ENCODE measurements at regions not wholly inside any gene's neighbourhood (a gene's known extent, or its start where the extent isn't known, plus 50 kb on each side); places are given as distances from the start of the nearest gene placed in this dataset.
"Not testable (repeated sequence)": the region's sequence is repeated elsewhere in the genome, so short reads cannot be mapped to it uniquely, and the experiment has no call there.

DNA sequence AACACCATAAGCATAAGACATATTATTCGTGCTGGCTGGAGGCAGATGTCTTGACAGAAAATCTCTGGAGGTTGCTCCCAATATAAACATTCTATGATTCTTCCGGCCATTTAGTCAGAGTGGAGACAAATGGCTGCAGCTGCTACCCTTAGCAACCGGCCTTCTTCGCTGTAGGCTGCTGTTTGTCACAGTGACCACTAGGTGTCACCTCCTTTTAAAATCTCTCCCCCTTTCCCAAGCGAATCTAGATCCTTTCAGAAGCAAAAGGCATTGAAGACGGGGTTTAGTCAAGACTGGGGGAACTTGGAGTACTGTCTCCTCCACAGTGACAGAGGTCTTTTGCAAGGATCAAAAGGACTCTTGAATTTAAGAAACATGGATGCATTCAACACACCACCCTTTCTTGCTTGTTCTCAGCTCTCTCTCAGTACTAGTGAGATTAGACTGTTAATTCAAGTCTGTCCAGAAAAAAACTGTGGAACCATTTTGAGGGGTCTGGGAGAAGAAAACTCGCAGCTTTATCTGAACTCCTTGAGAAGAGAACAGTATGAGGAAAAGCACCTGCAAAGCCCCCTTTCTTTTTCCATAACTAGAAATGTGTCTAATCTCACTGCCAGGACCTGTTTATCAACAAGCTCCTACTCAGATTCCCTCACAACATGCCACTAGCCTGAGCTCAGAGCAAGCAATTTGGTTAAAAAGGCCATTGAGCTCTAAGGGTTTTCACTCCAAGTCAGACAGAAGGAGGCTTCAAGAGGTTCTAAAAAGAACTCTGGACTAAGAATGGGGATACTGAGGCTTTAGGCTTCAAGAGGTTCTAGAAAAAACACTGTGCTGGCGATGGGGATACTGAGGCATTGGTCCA is 408.3 kb upstream of the PLXNA2 start:
- peak; percentile 96 for FAIRE-seq

DNA sequence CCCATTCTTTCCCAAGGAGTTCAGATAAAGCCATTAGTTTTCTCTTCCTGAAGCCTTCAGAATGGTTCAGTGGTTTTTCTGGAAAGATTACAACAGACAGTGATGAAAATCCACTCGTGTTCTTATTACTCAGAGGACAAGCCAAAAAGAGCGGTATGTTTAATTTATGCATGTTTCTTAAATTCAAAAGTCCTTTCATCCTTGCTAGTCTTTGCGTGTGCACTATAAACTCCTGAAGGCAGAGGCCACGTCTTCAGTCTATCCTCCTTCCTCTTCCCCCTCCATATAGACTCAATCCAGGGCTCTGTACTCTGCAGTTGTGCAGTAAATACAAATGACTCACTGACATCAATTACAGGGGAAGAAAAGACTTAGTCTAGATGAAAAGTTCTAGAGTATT is 409.2 kb upstream of the PLXNA2 start:
- no peak for FAIRE-seq

DNA sequence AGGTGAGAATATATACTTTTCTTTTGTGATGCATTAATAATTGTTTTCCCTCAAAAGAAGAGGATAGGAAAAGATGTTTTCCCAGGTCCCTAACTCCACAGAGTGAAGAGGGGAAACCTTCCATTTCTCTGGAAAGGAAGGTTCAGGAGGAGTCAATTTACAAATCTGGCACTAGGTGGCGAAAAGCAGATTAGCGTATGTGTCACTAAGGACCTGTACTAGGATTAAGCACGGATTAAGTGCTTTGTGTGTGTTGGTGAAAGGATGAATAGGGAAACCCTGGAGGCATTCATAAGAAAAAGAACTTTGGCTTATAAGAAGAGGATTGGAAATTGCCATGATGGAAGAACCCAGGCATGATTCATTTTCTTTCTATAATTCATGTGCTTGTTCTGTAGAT is 410.1 kb upstream of the PLXNA2 start:
- peak; percentile 5 for FAIRE-seq

DNA sequence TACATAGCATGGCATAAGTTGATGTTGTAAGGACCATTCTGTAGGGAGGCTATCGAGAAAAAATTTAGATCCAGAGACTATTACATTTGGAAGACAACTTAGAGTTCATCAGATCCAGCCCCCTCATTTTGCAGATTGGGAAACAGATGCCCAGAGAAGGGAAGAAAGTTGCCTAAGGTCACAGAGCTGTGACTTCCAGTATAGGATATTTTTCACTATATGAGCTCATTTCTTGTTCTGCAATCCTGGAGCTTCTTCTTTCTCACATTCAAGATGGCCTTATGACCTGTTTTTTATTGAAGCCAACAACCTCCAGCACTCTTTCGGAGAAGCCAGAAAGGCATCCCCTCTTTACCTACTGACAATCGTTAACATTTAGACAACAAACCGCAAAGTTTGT is 421.8 kb upstream of the PLXNA2 start:
- no peak for FAIRE-seq

DNA sequence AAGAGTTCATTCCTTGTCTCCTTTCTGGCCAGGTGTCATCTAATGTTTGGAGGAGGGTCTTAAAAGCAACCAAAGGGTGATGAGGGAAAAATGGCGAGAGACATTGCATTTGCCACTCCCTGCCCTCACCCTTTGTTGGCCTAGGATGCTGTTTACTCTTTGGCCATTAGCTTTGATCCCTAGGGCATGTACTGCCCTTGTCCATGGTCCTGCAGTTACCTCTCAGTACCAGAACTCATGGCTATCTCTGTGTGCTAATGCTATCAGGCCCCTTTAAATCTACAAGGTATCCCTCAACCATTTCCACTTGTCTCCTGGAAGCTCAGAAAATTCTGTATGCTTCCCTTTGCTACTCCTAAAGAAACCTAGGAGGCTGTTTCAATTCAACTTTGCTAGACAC is 424.8 kb upstream of the PLXNA2 start:
- FAIRE-seq: no peak

DNA sequence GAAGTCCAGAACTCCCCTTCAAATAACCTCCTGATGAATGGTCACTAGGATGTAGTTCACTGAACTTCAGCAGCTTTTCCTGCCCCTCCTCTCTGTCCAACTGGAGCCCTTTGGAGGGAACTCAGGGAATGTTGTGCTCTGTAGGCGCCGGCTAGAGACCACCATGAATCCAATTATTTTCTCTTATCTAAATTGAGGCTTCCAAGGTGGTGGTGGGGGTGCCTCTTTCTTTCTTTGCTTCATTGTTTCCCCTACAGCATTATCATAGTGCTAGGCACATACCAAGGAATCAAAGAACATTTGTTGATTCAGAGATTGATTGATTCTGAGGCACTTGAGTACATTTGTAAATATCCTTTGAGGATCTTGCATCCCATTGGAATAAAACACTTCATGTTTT is 426.6 kb upstream of the PLXNA2 start:
- FAIRE-seq: no peak

DNA sequence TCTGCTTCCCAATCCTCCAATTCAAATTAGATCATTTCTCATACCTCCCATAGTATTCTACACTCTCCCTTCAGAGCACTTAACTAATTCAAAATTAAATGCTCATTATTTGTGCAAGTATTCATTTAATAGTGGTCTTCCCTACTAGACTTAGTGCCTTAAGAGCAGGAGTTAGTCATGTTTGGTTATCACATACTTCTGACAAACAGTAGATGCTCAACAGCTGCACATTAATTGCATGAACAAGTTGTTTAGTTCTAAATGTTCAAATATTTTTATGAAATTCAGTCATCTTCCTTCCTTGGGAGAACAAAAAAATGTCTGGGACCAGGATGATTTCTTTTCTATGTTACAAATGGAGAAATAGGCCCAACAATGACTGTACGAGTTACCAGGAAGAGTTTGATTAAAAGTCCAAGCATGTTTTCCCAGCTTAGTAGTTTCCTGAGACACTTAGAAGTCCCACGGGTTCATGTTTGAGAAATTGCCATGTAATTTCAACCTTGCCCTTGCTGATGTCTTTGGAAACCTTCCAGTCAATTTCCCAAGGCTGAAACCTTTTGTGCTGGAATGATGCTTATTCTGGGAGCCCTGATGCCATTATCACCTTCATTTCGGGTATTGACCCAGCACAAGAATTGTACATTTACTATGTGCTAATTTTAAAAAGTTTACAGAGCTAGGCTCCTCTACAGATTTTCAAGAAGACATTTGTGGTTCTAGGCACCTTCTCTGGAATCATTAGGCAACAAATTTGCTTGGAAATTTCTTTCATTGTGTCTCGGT is 437.9 kb upstream of the PLXNA2 start:
- no peak for FAIRE-seq

DNA sequence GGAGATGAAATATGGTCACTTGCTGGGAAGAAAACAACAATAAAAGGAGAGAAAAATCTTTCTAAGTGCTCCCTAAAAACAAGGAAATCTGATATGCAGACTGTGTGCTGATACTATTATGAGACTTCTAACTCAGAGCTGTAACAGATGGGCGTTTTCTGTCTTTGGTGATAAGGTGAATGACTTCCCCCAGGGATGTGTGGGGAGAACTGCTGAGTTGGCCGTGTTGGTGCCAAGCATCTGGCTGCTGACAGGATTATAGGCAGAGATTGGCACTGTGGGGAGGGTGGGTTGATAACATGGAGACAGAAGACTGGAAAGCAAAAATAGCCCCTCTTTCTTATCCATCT is 438.5 kb upstream of the PLXNA2 start:
- FAIRE-seq: no peak

DNA sequence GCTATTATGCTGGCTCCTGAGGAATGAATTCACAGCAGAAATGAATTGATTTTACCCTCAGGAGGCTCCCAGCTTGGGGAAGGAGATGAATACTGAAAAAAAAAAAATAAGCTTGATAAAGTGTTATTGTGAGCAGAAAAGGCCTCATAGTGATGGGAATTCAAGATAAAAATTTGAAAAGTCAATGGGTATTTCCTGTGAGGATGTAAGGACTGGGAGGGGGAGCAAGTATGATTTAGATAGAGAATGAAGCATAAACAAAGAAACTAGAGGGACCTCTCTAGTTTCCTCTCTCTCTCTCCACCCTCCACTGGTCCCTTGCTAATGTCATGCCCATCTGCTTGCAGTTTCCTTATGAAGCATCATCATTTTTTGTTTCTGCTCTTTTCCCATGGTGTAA is 439.0 kb upstream of the PLXNA2 start:
- FAIRE-seq: no peak

DNA sequence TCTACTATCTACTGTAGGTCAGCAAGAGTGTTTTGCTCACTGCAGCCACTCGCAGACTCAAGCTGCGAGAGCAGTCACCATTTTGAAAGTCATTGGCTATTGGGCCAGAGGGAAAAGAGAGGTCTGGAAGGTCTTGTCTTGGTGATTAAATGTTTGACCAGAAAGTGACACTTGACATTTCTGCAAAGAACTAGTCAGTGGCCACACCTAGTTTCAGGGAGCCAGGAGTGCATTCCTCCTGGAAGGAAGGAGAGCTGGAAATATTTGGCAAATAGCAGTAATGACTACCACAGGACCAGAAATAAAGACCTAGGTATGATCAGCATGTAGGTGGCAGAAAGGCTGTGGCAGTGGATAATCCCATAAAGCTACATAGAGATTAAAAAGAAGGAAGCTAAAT is 440.0 kb upstream of the PLXNA2 start:
- FAIRE-seq: no peak

DNA sequence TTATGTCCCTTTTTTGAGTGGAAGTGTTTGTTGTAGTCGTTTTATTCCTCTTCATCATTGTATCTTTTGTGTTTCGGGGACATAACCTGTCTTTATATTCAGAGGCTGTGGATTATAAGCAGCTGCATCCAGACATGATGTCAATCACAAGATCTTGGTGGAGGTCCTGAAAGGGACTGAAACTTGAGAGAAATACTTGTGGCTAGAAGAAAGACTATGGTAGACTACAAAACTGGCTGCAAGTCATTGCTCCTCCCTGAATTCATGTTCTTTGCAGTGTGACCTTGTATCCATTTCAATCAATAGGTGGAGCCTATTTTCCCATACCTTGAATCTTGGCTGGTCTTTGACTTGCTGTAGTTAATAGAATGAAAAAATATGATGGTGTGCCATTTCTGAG is 442.4 kb upstream of the PLXNA2 start:
- FAIRE-seq: no peak

DNA sequence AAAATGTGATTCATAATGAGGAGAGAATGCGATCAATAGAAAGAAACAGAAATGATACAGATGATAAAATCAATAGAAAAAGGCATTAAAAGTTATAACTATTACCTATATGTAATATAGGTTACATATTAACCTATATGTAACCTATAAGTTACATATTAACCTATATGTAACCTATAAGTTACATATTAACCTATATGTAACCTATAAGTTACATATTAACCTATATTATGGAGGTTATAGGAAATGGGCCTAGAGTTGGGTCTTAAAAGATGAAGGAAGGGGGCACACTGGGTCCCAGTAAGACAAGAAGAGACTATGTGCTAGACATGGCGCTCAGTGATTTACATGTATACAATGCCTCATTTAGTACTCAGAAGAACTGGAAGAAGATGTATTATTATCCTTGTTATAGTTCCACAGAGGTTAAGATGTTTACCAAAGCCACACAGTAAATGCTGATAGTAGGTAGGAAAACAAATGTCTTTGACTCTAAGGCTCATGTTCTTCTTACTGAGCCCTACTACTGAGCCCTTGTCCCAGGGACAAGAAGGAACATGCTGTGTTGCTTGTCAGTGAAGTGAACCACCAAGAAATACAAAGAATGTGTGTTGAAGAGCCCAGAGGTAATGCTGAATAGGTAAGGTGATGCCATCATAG is 444.6 kb upstream of the PLXNA2 start:
- FAIRE-seq: peak; percentile 24

DNA sequence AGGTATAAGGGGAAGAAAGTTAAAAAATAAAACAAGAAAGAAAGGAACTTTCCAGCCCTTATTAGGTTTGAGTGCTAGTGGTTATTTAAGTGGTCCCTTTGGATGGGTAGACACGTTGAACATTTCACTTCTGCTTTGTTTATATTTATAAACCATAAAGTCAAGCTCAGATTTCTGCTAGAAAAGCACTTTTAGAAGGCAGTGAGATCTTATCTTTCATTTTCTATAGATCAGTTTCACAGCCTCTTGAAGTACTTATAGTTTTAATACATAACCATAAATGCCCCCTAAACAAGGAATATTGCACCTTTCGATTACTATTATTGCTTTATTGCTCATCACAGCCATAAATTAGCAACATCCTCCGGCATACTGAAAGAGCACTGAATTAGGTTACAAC is 446.8 kb upstream of the PLXNA2 start:
- FAIRE-seq: no peak

DNA sequence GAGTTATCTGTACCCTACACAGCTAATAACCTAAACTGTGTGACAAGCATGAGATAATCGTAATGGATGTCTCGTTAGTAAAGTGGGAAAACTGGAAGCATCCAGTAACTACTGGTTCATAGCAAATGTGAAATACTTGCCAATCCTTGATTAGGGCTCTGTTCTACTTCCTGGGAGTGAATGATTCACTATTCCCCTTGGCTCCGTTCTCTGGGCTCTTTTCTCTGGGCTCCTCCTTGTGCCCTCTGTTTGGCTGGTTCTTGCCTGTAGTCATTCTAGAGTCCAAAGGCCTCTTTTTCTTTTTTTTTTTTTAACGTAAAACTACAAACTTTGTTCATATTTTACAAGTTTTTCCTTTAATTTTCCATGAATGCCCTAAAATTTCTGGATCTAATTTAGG is 465.8 kb upstream of the PLXNA2 start:
- FAIRE-seq: no peak

DNA sequence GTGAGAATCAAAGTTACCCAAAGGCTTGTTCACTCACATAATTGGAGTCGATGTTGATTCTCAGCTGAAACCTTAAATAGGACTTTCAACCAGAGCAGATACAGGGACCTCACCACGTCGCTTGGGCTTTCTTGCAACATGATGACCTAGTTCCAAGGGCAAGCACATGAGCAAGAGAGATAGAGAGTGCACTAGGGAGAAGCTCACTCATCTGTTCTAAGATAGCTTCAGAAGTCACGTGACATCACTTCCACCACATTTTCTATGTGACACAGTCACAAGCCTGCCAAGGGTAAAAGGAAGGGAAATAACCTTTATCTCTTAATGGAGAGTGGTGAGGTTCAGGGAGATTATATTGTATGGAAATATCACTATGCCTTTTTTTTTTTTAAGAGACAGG is 470.1 kb upstream of the PLXNA2 start:
- no peak for FAIRE-seq

DNA sequence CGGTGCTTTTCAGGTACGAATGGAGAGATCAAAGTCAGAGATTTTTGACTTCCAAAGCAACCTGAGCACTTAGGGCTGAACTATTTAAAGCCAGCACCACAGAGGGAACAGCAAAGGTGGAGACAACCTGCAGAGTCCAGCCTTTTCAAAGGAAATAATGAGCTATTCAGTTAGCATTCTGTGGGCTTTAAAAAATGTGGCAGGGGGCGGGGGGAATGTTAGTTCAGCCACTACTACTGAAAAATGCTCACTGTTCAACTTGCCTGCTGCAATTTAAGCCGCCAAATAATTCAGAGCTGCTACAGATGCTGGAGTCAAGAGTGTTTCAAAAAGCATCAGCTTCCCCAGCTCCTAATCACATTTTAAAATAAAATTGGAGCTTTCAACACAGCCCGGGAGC is 473.3 kb upstream of the PLXNA2 start:
- no peak for FAIRE-seq

DNA sequence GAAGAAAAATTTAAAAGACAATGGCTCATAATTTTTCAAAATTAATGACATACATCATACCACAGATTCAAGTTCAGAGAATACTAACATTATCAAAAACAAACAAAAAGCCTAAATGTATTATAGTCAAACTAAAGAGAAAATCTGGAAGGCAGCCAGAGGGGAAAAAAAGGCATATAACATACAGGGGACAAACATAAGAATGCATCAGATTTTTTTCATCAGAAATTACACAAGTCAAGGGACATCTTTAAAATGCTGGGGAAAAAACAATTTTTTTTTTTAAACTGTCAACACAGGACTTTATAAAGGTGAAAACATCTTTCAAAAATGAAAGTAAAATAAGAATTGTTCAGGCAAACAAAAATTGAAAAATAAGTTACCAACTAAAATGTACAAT is 478.4 kb upstream of the PLXNA2 start:
- no peak for FAIRE-seq

DNA sequence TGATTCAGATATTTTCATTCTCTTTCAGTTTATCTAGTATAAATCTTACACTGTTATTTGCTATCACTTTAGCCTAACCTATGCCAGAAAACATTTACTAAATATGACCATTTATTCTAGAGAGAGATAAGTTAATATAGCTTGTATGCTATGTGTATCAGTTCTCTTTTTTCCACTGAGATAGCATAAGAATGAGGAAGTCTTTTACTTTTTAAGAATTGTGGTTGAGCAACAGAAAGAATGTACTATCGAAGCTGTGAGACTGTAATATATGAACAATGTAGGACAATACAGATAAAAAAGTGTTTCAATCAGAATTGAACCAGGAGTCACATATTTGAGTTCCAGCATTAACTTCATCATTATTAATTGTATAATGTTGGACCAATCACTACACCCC is 479.9 kb upstream of the PLXNA2 start:
- no peak for FAIRE-seq

DNA sequence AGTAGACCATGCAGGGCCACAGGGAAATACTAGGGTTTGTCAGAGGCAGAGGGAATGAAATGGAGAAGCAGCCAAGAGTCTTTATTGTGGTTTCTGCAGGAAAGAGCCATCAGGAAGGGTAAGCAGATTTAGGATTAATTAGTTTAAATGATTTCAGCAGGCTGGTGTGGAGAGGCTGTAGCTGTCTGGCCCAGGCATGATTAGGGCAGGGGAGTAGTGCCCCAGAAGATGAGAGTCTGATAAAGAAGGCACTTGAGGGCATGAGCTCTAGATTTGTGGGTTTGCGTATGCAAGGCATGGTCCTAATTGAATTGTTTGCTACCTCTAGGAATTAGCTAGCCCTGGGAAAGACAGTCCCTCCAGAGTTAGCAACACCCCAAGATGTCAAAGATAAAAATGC is 484.6 kb upstream of the PLXNA2 start:
- FAIRE-seq: no peak

DNA sequence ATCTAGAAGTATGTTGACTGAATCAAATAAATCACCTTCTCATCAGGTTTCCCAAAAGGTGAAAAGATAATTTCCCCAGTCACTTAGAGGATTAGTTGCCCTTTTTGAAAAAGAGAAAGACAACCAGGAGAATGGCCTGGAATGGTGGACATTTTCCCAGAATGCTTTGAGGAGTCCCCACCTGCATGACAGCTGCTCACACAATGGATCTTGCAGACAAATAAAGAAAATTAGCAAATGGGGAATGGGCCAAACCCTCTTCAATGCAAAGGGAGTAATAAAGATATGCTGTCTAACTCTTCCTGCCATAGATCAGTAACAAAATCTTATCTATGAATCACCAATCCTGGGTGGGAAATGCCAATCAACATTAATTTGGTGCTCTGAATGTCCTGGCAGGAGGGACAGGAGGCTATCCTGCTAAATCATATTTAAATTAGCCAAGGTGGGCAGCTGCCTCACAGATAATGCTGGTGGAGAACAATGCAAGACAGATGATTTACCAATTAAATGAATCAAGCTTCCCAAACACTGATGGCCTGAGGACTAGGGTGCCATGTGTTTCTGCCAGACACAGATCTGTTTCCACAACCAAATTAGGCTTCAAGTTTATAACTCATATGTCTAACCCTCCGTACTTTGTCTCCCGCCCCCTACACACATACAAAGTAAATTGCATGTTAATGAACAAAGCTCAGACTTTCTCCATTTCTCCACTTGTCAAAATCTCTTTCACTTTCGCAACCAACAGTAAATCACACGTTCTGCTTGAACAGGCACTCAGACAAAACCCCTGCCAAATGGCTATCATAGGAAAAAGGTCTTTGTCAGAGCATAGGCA is 488.0 kb upstream of the PLXNA2 start:
- FAIRE-seq: no peak

DNA sequence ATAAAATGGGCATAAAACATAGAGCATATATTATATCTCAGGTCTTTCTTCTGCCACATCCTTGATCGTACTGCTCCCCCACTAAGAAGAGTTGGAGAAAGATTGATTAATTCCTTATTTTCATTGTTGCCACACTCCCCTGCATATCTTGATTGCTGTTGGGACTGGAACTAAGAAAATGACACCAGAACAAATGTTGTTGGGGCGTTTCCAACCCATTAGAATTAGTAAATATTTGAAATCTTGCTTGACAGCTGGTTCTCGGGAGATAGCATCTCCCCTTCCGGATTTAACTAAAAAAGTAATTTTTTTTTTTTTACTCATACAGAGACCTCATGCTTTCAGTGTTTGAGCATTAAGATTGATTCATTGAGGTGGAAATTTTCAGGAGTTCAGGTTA is 493.0 kb upstream of the PLXNA2 start:
- FAIRE-seq: peak; percentile 91

DNA sequence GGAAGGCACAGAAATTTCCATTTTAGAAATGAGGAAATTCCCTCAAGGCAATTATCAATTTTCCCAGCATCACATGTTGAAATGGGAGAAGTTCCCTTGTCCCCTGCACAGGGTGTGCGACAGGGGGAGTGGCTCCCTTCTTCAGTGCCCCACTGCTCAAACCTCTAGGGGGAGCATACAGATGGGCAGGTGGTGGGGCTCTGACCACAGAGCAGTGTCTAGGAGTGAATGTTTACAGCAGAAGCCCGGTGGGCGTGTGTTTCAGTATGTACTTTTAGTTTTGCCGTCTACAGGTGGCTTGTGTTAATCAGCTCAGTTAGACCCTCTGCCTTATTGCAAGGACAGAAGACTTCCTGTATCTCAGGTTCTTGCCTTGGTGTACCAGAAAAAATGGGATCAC is 493.7 kb upstream of the PLXNA2 start:
- no peak for FAIRE-seq

DNA sequence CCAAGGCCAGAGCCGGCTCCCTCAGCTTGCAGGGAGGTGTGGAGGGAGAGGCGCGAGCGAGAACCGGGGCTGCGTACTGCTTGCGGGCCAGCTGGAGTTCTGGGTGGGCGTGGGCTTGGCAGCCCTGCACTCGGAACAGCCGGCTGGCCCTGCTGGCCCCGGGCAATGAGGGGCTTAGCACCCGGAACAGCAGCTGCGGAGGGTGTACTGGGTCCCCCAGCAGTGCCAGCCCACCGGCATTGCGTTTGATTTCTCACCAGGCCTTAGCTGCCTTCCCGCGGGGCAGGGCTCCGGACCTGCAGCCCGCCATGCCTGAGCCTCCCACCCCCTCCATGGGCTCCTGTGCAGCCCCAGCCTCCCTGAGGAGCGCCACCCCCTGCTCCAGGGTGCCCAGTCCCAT is 495.5 kb upstream of the PLXNA2 start:
- FAIRE-seq: not testable (repeated sequence)
